ENCODE measurements at regions not wholly inside any gene's neighbourhood (a gene's known extent, or its start where the extent isn't known, plus 50 kb on each side); places are given as distances from the start of the nearest gene placed in this dataset.

- TF ChIP-seq, protein P1, sequence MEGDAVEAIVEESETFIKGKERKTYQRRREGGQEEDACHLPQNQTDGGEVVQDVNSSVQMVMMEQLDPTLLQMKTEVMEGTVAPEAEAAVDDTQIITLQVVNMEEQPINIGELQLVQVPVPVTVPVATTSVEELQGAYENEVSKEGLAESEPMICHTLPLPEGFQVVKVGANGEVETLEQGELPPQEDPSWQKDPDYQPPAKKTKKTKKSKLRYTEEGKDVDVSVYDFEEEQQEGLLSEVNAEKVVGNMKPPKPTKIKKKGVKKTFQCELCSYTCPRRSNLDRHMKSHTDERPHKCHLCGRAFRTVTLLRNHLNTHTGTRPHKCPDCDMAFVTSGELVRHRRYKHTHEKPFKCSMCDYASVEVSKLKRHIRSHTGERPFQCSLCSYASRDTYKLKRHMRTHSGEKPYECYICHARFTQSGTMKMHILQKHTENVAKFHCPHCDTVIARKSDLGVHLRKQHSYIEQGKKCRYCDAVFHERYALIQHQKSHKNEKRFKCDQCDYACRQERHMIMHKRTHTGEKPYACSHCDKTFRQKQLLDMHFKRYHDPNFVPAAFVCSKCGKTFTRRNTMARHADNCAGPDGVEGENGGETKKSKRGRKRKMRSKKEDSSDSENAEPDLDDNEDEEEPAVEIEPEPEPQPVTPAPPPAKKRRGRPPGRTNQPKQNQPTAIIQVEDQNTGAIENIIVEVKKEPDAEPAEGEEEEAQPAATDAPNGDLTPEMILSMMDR (IDR thresholded peaks at IDR 0.05; ENCODE audit: borderline replicate concordance) = no peak
- Histone ChIP-seq H3K9me3 (replicated peaks) (no peaks in the 10 kb centered on the region), H3K4me3 (no peak overlapping the region), H3K4me1 (peaks cover 16% of the 10 kb centered on the region), H3K27ac (replicated peaks) (no peak overlapping the region), H3K27me3 (ENCODE audit: low read depth) (no peaks in the 10 kb centered on the region), H3K36me3 (no peaks in the 10 kb centered on the region)
- no peak for DNase-seq
- intact Hi-C loops (cut with micrococcal nuclease) = no loop called here
Observed at GRCh38 chr5:115394531-115394930, 98.1 kb upstream of the CCDC112 start.

DNA sequence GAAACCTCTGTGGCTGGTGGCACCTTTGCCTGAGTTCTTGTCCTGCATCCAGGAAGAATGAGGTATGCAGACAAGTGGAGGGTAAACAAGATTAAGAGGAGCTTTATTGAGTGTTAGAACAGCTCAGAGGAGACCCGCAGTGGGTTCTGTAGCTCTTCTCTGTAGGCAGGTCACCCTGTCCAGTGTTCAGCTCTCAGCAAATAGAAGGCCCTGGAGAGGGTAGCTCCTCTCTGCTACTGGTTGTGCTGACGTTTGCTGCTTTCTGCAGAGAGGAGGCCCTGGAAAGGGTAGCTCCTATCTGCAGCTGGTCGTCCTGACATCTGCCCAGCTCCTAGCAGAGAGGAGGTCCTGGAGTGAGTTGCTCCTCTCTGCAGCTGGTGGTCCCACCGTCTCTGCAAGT lies 96.8 kb upstream of the CCDC112 start:
- Histone ChIP-seq H3K9me3 (replicated peaks) (no peaks in the 10 kb centered on the region), H3K27ac (replicated peaks) (no peak overlapping the region), H3K27me3 (ENCODE audit: low read depth) (no peaks in the 10 kb centered on the region), H3K4me1 (peaks cover 27% of the 10 kb centered on the region), H3K36me3 (no peaks in the 10 kb centered on the region), H3K4me3 (no peak overlapping the region)
- DNase-seq = no peak
- TF ChIP-seq, protein P1 (IDR thresholded peaks at IDR 0.05; ENCODE audit: borderline replicate concordance) = no peak
- intact Hi-C loops (cut with micrococcal nuclease) = no loop called here

DNA sequence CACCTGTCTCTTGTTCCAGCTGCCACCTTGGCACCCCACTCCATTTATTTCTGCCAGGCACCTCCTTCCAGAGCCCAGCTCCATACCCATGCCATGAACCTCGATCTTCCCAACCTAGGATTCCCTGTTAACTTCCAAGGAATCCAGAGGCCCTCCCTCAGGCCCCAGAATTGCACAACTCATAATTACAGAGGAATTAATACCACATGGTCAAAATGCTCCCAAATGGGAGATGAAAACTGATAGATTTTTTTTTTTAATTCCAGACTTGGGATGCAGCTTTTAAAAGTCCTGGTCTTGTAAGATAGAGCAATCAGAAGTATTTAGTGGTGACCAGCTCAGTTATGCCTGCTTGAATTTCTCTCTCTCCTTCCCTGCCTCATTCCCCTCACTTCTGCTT lies 96.2 kb upstream of the CCDC112 start:
- DNase-seq = no peak
- Histone ChIP-seq H3K4me3 (no peak overlapping the region), H3K27ac (replicated peaks) (no peak overlapping the region), H3K9me3 (replicated peaks) (no peaks in the 10 kb centered on the region), H3K4me1 (peaks cover 27% of the 10 kb centered on the region), H3K36me3 (no peaks in the 10 kb centered on the region), H3K27me3 (ENCODE audit: low read depth) (no peaks in the 10 kb centered on the region)
- TF ChIP-seq, protein P1 (IDR thresholded peaks at IDR 0.05; ENCODE audit: borderline replicate concordance) = no peak
- intact Hi-C loops (cut with micrococcal nuclease) = no loop called here

DNA sequence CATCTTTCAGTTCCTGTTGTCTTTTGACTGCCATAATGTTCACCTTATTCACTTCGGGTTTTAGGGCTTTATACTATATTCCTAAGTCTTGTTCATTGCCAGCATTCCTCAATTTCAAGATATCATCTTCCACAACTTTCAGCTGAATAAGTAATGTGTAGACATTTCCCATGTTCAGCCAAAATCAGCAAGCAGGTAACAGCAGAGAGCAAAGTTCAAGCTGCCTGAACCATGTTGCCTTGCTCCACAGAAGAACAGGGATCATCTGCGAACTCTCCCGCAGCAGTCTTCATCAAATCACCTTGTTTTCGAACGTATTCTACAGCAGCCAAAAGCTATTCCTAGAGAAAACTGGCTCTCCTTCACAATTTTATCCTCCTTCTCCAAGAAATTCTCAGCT lies 95.3 kb upstream of the CCDC112 start:
- no peaks in the 10 kb centered on the region for H3K27me3 ChIP-seq (ENCODE audit: low read depth)
- peaks cover 27% of the 10 kb centered on the region for H3K4me1 ChIP-seq
- intact Hi-C loops (cut with micrococcal nuclease) = no loop called here
- TF ChIP-seq, protein P1 (IDR thresholded peaks at IDR 0.05; ENCODE audit: borderline replicate concordance) = no peak
- no peaks in the 10 kb centered on the region for H3K36me3 ChIP-seq
- no peak overlapping the region for H3K4me3 ChIP-seq
- H3K9me3 ChIP-seq (replicated peaks) = no peaks in the 10 kb centered on the region
- no peak for DNase-seq
- H3K27ac ChIP-seq (replicated peaks) = no peak overlapping the region

GRCh38 chr5:115389799-115390382 lies 93.4 kb upstream of the CCDC112 start:
- DNase-seq = no peak
- intact Hi-C loops (cut with micrococcal nuclease) = no loop called here

More at GRCh38 chr5:115389799-115390382, 93.4 kb upstream of the CCDC112 start:
- TF ChIP-seq, protein P1 (IDR thresholded peaks at IDR 0.05; ENCODE audit: borderline replicate concordance) = no peak
- no peaks in the 10 kb centered on the region for H3K9me3 ChIP-seq (replicated peaks)
- no peak overlapping the region for H3K4me3 ChIP-seq
- H3K27ac ChIP-seq (replicated peaks) = peak overlapping the region; percentile 14
- peaks cover 27% of the 10 kb centered on the region for H3K4me1 ChIP-seq
- H3K27me3 ChIP-seq (ENCODE audit: low read depth) = no peaks in the 10 kb centered on the region
- no peaks in the 10 kb centered on the region for H3K36me3 ChIP-seq
